SH-SY5Y (cell line): ENCODE measurements at regions not wholly inside any gene's neighbourhood (a gene's known extent, or its start where the extent isn't known, plus 50 kb on each side); places are given as distances from the start of the nearest gene placed in this dataset.

Experiments
- GATA2 ChIP-seq: IDR thresholded peaks from 2 replicates; pipeline ENCODE4 v1.6.1; 2011; ENCODE audit warnings: mild to moderate bottlenecking, low read depth, low read length
- GATA3 ChIP-seq: IDR thresholded peaks from 2 replicates; pipeline ENCODE4 v1.6.1; 2011; ENCODE audit warnings: low read depth, mild to moderate bottlenecking, low read length, moderate library complexity

DNA sequence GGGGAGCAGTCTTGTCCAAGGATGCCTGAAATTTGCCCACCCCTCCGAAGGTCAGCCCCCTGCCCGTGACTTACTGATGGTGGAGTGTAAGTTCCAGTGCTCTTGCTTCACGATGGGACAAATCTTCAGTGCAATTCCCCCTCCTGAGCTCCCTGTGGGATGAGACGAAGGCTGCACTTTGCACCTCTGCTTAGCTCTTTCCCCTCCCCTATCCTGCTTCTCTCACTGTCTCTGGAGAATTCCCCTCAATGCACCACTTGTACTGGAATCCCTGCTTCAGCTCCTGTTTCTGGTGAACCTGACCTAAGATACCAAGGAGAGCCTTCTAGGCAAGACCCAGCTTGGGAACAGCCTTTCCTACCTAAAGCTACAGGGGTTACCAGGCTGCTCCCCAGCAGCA lies 122.9 kb upstream of the ZMIZ1 start:
- no peak for TF ChIP-seq GATA2
- no peak for TF ChIP-seq GATA3
